Activated CD4-positive, alpha-beta memory T cell treated with anti-CD3 and anti-CD28 coated beads, Interleukin-2, amount 10 ng/mL, durations not matched to agents 7 days and 5 days (primary cell): ENCODE measurements at regions not wholly inside any gene's neighbourhood (a gene's known extent, or its start where the extent isn't known, plus 50 kb on each side); places are given as distances from the start of the nearest gene placed in this dataset.
"Not testable (repeated sequence)": the region's sequence is repeated elsewhere in the genome, so short reads cannot be mapped to it uniquely, and the experiment has no call there.

Source experiments
- CTCF ChIA-PET: fragments of 350-600 bp; sonication (Branson Sonifier 250); formaldehyde crosslinking; loops from one replicate; lab custom pipeline; 2021; ENCODE audit warnings: antibody characterized with exemption, inconsistent platforms; lab: Charles Lee
- POLR2A ChIA-PET: fragments of 350-600 bp; sonication (Branson Sonifier 250); formaldehyde crosslinking; loops from one replicate; lab custom pipeline; 2021; ENCODE audit warnings: antibody characterized with exemption; lab: Charles Lee
- DNase-seq: peaks from one replicate; pipeline ENCODE4 v3.0.0-alpha.2; 2020
- H3K27ac Mint-ChIP-seq: one replicate; pipeline ENCODE4 v1.8.0; 2021; ENCODE audit warnings: mild to moderate bottlenecking, mixed read lengths
- H3K27me3 Mint-ChIP-seq: one replicate; pipeline ENCODE4 v1.8.0; 2021; ENCODE audit warnings: mixed read lengths
- H3K36me3 Mint-ChIP-seq: one replicate; pipeline ENCODE4 v1.8.0; 2021; ENCODE audit warnings: low read depth, mixed read lengths
- H3K4me1 Mint-ChIP-seq: one replicate; pipeline ENCODE4 v1.8.0; 2021; ENCODE audit warnings: mixed read lengths
- H3K4me3 Mint-ChIP-seq: one replicate; pipeline ENCODE4 v1.8.0; 2021; ENCODE audit warnings: mild to moderate bottlenecking, mixed read lengths
- H3K9me3 Mint-ChIP-seq: one replicate; pipeline ENCODE4 v1.8.0; 2021; ENCODE audit warnings: mixed read lengths

DNA sequence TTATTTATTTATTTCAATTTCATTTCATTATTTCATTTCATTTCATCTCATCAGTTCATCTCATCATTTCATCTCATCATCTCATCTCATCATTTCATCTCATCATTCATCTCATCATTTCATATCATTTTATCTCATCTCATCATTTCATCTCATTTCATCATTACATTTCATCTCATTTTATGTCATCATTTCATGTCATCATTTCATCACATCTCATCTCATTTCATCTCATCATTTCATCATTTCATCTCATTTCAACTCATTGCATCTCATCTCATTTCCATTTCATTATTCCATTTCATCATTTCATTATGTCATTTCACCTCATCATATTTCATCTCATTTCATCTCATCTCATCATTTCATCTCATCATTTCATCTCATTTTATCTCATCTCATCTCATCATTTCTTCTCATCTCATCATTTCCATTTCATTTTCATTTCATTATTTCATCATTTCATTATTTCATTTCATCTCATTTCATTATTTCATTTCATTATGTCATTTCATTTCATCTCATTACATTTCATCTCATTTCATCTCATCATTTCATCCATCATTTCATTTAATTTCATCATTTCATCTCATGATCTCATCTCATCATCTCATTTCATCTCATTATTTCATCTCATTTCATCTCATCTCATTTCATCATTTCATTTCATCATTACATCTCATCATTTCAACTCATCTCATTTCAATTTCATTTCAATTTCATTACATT is 2868.6 kb downstream of the RPIA start:
- DNase-seq, H3K27me3 Mint-ChIP-seq, H3K4me1 Mint-ChIP-seq, H3K27ac Mint-ChIP-seq, H3K4me3 Mint-ChIP-seq, POLR2A ChIA-PET, CTCF ChIA-PET, H3K36me3 Mint-ChIP-seq: not testable (repeated sequence)
- peaks cover 14% of the 10 kb centered on the region for H3K9me3 Mint-ChIP-seq

DNA sequence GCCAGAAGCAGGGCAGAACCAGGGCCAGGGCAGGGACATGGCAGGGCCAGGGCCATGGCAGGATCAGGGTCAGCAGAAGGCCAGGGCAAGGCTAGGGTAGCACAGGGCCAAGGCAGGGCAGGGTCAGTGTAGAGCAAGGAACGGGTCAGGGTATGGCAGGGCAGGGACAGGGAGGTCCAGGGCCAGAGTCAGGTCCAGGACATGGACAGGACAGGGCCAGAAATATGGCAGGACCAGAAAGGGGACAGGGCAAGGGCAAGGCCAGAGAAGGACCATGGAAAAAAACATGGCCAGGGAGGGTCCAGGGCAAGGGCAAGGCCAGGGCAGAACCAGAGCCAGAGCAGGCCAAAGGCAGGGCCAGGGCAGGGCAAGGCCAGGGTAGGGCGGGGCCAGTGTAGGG is 2870.7 kb downstream of the RPIA start:
- POLR2A ChIA-PET, H3K36me3 Mint-ChIP-seq, H3K27ac Mint-ChIP-seq, H3K4me1 Mint-ChIP-seq, H3K4me3 Mint-ChIP-seq, DNase-seq, CTCF ChIA-PET, H3K27me3 Mint-ChIP-seq: not testable (repeated sequence)
- peaks cover 14% of the 10 kb centered on the region for H3K9me3 Mint-ChIP-seq

DNA sequence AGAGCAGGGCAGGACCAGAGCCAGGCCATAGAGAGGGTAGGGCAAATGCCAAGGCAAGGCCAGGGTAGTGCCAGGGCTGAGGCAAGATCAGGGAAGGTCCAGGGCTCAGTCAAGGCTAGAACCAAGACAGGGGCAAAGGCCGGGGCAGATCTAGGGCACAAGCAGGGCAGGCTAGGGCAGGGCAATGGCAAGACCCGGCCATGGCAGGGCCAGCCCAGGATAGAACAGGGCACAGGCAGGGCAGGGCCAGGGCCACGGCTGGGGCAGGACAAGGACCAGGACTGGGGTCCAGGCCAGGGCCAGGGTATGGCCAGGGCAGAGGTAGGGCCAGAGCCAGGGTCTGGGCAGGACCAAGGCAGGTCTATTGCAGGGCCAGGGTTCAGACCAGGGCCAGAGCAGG is 2873.2 kb downstream of the RPIA start:
- H3K27me3 Mint-ChIP-seq, H3K9me3 Mint-ChIP-seq, POLR2A ChIA-PET, H3K27ac Mint-ChIP-seq, H3K36me3 Mint-ChIP-seq, DNase-seq, H3K4me1 Mint-ChIP-seq, H3K4me3 Mint-ChIP-seq, CTCF ChIA-PET: not testable (repeated sequence)

DNA sequence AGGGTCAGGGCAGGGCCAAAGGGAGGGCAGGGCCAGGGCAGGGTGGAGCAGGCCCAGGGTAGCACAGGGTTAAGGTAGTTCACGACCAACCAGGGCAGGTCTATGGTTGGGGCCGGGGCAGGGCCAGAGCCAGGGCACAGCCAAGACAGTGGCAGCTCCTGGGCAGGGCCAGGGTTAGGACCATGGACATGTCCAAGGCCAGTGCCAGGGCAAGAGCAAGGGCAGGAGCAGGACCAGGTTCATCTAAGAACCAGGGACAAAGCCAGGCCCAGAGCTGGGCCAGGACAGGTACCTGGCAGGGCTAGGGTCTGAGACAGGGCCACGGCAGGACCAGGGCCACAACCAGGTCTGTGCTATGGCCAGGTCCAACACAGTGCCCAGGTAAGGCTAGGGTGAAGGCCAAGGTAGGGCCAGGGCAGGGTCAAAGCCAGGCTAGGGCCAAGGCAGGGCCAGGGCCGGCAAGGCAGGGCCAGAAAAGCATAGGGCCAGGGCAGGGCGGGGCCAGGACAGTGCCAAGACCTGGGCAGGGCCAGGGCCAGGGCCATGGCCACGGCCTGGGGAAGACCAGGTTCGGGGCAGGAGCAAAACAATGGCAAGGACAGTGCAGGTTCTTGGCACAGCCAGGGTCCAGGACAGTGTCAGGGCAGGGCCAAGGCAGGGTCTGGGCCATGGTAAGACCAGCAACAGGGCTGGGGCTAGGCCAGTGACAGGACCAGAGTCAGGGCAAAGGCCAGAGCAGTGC is 2874.4 kb downstream of the RPIA start:
- H3K27ac Mint-ChIP-seq, H3K4me1 Mint-ChIP-seq, DNase-seq, H3K27me3 Mint-ChIP-seq, H3K9me3 Mint-ChIP-seq, POLR2A ChIA-PET, H3K4me3 Mint-ChIP-seq, H3K36me3 Mint-ChIP-seq, CTCF ChIA-PET: not testable (repeated sequence)

DNA sequence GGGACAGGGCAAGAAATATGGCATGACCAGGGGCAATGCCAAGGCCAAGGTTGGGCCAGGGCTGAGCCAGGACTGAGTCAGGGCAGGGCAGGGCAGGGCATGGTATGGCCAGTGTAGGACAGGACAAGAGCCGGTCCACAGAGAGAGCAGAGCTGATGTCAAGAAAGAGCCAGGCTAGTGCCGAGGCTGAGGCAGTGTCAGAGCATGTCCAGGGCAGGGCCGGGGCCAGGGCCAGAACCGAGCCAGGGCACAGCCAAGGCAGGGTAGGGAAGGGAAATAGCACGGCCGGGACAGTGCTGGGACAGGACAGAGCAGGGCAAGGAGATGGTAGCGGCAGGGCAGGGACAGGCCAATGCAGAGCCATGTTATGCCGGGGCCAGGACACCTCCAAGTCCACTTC is 2875.1 kb downstream of the RPIA start:
- DNase-seq, H3K36me3 Mint-ChIP-seq, H3K27me3 Mint-ChIP-seq, H3K4me3 Mint-ChIP-seq, H3K27ac Mint-ChIP-seq, POLR2A ChIA-PET, CTCF ChIA-PET, H3K9me3 Mint-ChIP-seq, H3K4me1 Mint-ChIP-seq: not testable (repeated sequence)

DNA sequence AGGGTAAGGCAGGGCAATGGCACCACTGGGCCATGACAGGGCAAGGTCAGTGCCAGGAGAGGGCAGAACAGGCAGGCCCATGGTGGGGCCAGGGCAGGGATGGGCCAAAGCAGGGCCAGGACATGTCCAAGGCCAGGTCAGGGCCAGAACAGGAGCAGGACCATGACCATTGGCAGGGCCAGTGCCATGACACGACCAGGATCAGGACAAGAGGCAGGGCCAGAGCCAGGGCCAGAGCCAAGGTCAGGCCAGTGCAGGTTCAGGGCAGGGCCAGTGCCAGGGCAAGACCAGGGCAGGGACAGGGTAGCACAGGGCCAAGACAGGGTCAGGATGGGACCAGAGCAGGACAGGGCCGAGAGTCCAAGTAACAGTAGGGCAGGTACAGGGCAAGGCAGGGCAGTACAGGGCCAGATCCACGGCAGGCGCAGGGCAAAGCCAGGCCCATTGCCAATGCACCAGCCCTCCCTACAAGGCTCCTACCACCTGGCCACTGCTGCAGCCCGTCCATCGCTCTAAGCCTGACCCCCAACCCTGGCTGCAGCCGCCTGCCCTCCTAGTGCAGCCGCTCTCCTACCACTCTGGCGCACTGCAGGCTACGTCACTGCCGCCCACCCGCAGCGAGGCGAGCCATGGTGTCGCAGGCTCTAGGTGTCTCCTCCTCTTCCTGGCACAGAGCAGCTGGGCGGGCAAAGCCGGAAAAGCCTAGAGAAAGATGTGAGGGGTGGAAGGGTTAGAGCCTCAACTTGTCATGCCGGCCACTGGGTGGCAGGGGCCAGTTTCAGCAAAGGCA is 2876.3 kb downstream of the RPIA start:
- DNase-seq, H3K4me1 Mint-ChIP-seq, POLR2A ChIA-PET, H3K4me3 Mint-ChIP-seq, H3K9me3 Mint-ChIP-seq, H3K27me3 Mint-ChIP-seq, H3K27ac Mint-ChIP-seq, CTCF ChIA-PET, H3K36me3 Mint-ChIP-seq: not testable (repeated sequence)

DNA sequence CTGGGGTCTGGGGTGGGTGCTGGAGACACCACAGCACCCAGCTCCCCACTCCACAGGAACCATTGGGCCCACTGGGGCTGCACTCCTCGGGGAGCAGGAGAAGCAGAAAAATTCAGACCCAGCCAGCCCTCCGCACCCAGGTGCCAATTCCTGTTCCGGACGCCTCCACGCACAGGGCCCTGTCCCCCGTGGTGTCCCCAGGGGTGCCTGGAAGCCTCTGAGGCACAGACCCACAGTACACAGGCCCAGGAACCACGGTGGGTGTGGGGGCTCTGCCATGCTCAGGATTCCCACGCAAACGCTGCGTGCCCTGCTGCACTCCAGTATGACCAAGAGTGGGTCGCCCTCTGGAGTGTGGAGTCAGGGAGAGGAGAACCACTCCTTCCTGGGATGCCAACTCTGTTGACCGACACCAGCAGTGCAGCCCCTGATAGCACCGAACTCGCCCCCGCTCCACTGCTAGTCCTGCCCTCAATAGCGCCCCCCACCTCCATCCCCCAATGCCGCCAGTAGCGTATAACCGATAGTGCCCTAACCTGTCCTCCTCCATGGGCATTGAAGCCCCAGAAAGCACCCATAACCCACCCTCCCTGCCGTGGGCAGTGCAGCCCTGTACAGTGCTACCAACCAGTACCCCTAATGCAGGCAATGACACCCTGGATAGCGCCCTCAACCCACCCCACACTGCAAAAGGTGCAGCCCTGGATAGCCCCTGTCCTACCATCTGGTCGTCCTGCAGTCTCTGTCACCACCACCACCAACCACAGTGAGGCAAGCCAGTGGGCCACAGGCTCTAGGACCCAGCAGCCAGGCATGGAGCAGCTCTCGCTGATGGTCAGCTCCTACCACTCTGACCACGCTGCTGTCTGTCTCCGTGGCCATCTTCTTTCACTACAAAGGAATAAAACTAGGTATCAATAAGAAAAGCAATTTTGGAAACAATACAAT is 2877.2 kb downstream of the RPIA start:
- DNase-seq, CTCF ChIA-PET, H3K4me1 Mint-ChIP-seq, H3K4me3 Mint-ChIP-seq, H3K27me3 Mint-ChIP-seq, H3K27ac Mint-ChIP-seq, H3K9me3 Mint-ChIP-seq, H3K36me3 Mint-ChIP-seq, POLR2A ChIA-PET: not testable (repeated sequence)

DNA sequence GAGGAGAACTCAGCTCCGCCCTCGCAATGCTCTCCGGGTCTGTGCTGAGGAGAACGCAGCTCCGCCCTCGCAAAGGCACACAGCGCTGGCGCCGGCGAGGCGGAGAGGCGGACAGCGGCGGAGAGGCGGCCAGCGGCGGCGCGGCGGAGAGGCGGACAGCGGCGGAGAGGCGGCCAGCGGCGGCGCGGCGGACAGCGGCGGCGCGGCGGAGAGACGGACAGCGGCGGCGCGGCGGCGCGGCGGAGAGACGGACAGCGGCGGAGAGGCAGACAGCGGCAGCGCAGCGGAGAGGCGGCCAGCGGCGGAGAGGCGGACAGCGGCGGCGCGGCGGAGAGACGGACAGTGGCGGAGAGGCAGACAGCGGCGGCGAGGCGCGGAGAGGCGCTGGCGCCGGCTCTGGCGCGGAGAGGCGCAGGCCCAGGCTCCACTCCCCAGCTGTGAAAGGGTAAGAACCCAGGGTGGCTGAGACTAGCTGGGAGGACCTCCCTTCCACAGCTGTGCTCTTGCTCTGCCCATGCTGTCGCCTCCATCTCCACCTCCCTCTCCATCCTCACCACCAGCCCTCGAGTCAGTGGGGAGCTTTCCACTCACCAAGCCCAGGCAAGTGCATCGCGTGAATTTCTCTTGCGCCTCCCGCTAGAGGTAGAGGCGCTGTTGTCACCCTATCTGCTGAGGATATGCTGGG is 2879.9 kb downstream of the RPIA start:
- DNase-seq, H3K4me3 Mint-ChIP-seq, H3K27ac Mint-ChIP-seq, POLR2A ChIA-PET, H3K9me3 Mint-ChIP-seq, H3K36me3 Mint-ChIP-seq, CTCF ChIA-PET, H3K4me1 Mint-ChIP-seq, H3K27me3 Mint-ChIP-seq: not testable (repeated sequence)

DNA sequence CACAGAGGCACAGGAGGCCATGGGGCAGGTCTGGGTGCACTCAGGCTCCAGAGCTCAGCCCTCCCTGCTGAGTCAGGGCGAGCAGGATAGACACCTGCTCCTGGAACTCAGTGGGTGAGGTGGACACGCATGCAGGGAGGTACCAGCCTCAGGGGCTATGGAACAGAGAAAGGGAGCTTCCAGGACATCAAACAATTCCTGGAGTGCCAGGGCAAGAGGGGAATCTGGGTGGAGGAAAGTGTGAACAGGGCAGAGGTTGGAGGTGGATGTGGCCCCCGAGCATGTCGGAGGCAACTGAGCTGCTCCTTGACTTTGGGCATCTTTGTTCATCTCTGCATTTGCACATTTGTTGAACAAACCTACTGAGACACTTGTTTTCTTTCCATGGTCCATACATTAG is 2881.5 kb downstream of the RPIA start:
- H3K4me3 Mint-ChIP-seq, H3K27me3 Mint-ChIP-seq, H3K9me3 Mint-ChIP-seq, H3K36me3 Mint-ChIP-seq, DNase-seq, H3K27ac Mint-ChIP-seq, CTCF ChIA-PET, H3K4me1 Mint-ChIP-seq, POLR2A ChIA-PET: not testable (repeated sequence)

DNA sequence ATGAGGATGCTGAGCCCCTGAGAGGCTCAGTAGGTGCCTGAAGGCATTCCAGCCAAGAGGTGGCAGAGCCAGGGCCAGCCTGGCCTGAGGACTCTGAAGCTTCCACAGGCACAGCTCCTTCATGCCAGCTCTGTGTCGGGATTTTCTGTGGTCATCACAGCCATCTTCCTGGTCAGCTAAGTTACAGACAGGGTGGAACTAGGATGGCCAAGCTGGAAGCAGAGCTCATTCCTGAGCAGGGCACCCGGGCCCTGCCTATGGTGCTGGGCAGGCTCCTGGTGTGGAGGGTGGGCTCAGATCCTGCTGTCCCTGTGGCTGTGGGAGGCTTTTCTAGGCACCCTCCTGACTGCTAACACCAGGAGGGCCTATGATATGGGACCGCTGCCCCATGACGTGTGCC is 2882.3 kb downstream of the RPIA start:
- H3K4me3 Mint-ChIP-seq, POLR2A ChIA-PET, H3K4me1 Mint-ChIP-seq, H3K36me3 Mint-ChIP-seq, H3K27me3 Mint-ChIP-seq, H3K9me3 Mint-ChIP-seq, H3K27ac Mint-ChIP-seq, DNase-seq, CTCF ChIA-PET: not testable (repeated sequence)

DNA sequence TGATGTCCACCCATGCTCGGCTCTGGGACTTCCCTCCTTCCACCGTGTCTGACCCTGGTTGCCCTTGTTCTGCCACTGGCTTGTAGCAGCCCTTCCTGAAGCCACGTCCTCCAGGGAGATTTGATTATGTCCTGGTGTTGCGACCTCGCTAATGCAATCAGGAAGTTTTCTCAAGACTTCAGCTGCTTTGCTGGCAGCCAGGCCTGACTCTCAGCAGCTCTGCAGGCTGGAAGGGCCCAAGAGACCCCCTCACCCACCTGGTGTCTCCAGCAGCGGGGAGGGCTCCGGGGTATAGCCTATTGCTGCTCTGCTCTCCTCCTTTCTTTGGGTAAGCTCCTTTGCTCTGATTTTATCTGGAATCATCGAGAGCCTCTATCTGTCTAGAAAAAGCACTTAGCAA is 2882.8 kb downstream of the RPIA start:
- H3K9me3 Mint-ChIP-seq, H3K27me3 Mint-ChIP-seq, POLR2A ChIA-PET, CTCF ChIA-PET, H3K27ac Mint-ChIP-seq, H3K36me3 Mint-ChIP-seq, H3K4me1 Mint-ChIP-seq, H3K4me3 Mint-ChIP-seq, DNase-seq: not testable (repeated sequence)

DNA sequence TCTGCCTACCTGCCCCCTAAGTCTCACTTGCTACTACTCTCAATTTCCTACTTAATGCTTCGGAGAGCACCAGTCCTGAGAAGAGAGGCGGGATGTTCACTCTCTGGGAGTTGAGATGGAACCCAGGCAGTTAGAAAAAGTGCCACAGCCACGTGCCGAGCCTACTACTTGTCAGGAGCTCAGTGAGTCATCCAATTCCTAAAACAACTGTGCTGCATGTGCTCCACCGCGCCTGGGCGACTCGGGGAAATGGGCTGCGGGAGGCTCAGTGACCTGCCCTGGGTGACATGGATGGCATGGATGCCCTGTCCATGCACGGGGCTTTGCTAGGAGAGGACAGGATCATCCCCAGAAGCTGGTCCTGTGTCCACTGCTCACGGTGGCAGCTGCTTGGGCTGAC is 2884.2 kb downstream of the RPIA start:
- DNase-seq, H3K4me3 Mint-ChIP-seq, H3K27me3 Mint-ChIP-seq, H3K27ac Mint-ChIP-seq, H3K36me3 Mint-ChIP-seq, H3K9me3 Mint-ChIP-seq, H3K4me1 Mint-ChIP-seq, POLR2A ChIA-PET, CTCF ChIA-PET: not testable (repeated sequence)
